GM19438 (cell line): ENCODE measurements at regions not wholly inside any gene's neighbourhood (a gene's known extent, or its start where the extent isn't known, plus 50 kb on each side); places are given as distances from the start of the nearest gene placed in this dataset.
"Not testable (repeated sequence)": the region's sequence is repeated elsewhere in the genome, so short reads cannot be mapped to it uniquely, and the experiment has no call there.

Experiments used
- ATAC-seq: cut with Tn5 transposase; IDR thresholded peaks from one replicate; pipeline ENCODE4 v1.9.1; 2021; ENCODE audit warnings: low read depth; ENCODE audit not compliant: unreplicated experiment

GRCh38 chr10:59975918-59976317, 69.6 kb upstream of the CCDC6 start:
- ATAC-seq, result not testable (repeated sequence)

- ATAC-seq, result no peak
Observed at GRCh38 chr10:59971915-59972314, 65.6 kb upstream of the CCDC6 start.

GRCh38 chr10:59970396-59971368, 64.3 kb upstream of the CCDC6 start:
- ATAC-seq, result peak; percentile 69

GRCh38 chr10:59968705-59969104, 62.3 kb upstream of the CCDC6 start:
- no peak for ATAC-seq

- no peak for ATAC-seq
Observed at GRCh38 chr10:59967079-59967478, 60.7 kb upstream of the CCDC6 start.

GRCh38 chr10:59965899-59966650, 59.7 kb upstream of the CCDC6 start:
- no peak for ATAC-seq

GRCh38 chr10:59962756-59963155, 56.4 kb upstream of the CCDC6 start:
- ATAC-seq, result no peak

- no peak for ATAC-seq
Observed at GRCh38 chr10:59960751-59961150, 54.4 kb upstream of the CCDC6 start.

- no peak for ATAC-seq
Observed at GRCh38 chr10:59959504-59960018, 53.2 kb upstream of the CCDC6 start.

GRCh38 chr10:59958882-59959281, 52.5 kb upstream of the CCDC6 start:
- no peak for ATAC-seq

GRCh38 chr10:59957975-59958374, 51.6 kb upstream of the CCDC6 start:
- ATAC-seq, result no peak
